DOHH2 (cell line): ENCODE measurements at regions not wholly inside any gene's neighbourhood (a gene's known extent, or its start where the extent isn't known, plus 50 kb on each side); places are given as distances from the start of the nearest gene placed in this dataset.
"Not testable (repeated sequence)": the region's sequence is repeated elsewhere in the genome, so short reads cannot be mapped to it uniquely, and the experiment has no call there.

Source experiments
- H3F3A ChIP-seq: fragments of 200-600 bp; sonication (generic), shearing (Covaris generic); 2 replicates; pipeline ENCODE4 v1.6.0; 2016; ENCODE audit warnings: antibody characterized with exemption, mild to moderate bottlenecking; ENCODE audit not compliant: control insufficient read depth, insufficient read depth
- H3K27ac ChIP-seq: fragments of 200-600 bp; sonication (generic); 2 replicates; pipeline ENCODE4 v1.5.1; 2014; ENCODE audit warnings: low read depth, mild to moderate bottlenecking, low read length, moderate library complexity
- H3K27me3 ChIP-seq: fragments of 200-600 bp; sonication (generic); 2 replicates; pipeline ENCODE4 v1.6.1; 2014; ENCODE audit warnings: mild to moderate bottlenecking, low read length, mixed read lengths; ENCODE audit not compliant: control insufficient read depth
- H3K36me3 ChIP-seq: fragments of 200-600 bp; sonication (generic); 2 replicates; pipeline ENCODE4 v1.6.1; 2014; ENCODE audit warnings: mild to moderate bottlenecking, low read length, moderate library complexity, mixed read lengths; ENCODE audit not compliant: control insufficient read depth
- H3K4me1 ChIP-seq: fragments of 200-600 bp; sonication (generic); 2 replicates; pipeline ENCODE4 v1.6.1; 2014; ENCODE audit warnings: mild to moderate bottlenecking, low read length, mixed read lengths; ENCODE audit not compliant: control insufficient read depth
- H3K4me2 ChIP-seq: fragments of 200-600 bp; sonication (generic); 2 replicates; pipeline ENCODE4 v1.6.0; 2014; ENCODE audit warnings: mild to moderate bottlenecking, low read length, moderate library complexity
- H3K4me3 ChIP-seq: fragments of 200-600 bp; sonication (generic); 2 replicates; pipeline ENCODE4 v1.5.1; 2014; ENCODE audit warnings: mild to moderate bottlenecking, low read length, mixed read lengths
- H3K79me2 ChIP-seq: fragments of 200-600 bp; sonication (generic); 2 replicates; pipeline ENCODE4 v1.6.1; 2014; ENCODE audit warnings: mild to moderate bottlenecking, low read length, mixed read lengths; ENCODE audit not compliant: control insufficient read depth
- H3K9me2 ChIP-seq: fragments of 200-600 bp; sonication (generic); replicated peaks from 2 replicates; pipeline ENCODE4 v1.6.1; 2014; ENCODE audit warnings: mild to moderate bottlenecking, low read length, mixed read lengths; ENCODE audit not compliant: control insufficient read depth
- H3K9me3 ChIP-seq: fragments of 200-600 bp; sonication (generic); 2 replicates; pipeline ENCODE4 v1.6.1; 2014; ENCODE audit warnings: antibody characterized with exemption, low read length, mixed read lengths; ENCODE audit not compliant: control insufficient read depth, insufficient read depth
- H4K20me1 ChIP-seq: fragments of 200-600 bp; sonication (generic); 2 replicates; pipeline ENCODE4 v1.6.0; 2014; ENCODE audit warnings: low read depth, mild to moderate bottlenecking, antibody characterized with exemption, low read length, moderate library complexity; ENCODE audit not compliant: control insufficient read depth, insufficient read depth
- EZH2phosphoT487 ChIP-seq: fragments of 200-600 bp; sonication (generic); IDR thresholded peaks from 2 replicates; pipeline ENCODE4 v1.6.1; 2017; ENCODE audit warnings: borderline replicate concordance, mild to moderate bottlenecking, antibody characterized with exemption, low read length, moderate library complexity, mixed read lengths
- TF ChIP-seq, protein P1 (sequence below): fragments of 200-600 bp; sonication (generic); IDR thresholded peaks from one replicate; pipeline ENCODE4 v1.5.1; 2014; ENCODE audit warnings: antibody characterized with exemption, mild to moderate bottlenecking, low read depth, low read length; ENCODE audit not compliant: poor library complexity, severe bottlenecking

- no peaks in the 10 kb centered on the region for H3K4me1 ChIP-seq
- no peak overlapping the region for H3K4me3 ChIP-seq
- no peaks in the 10 kb centered on the region for H3K9me3 ChIP-seq
- H4K20me1 ChIP-seq, result no peaks in the 10 kb centered on the region
- H3F3A ChIP-seq, result no peaks in the 10 kb centered on the region
- H3K27me3 ChIP-seq, result no peaks in the 10 kb centered on the region
- TF ChIP-seq EZH2phosphoT487, result no peak
- TF ChIP-seq, protein P1, sequence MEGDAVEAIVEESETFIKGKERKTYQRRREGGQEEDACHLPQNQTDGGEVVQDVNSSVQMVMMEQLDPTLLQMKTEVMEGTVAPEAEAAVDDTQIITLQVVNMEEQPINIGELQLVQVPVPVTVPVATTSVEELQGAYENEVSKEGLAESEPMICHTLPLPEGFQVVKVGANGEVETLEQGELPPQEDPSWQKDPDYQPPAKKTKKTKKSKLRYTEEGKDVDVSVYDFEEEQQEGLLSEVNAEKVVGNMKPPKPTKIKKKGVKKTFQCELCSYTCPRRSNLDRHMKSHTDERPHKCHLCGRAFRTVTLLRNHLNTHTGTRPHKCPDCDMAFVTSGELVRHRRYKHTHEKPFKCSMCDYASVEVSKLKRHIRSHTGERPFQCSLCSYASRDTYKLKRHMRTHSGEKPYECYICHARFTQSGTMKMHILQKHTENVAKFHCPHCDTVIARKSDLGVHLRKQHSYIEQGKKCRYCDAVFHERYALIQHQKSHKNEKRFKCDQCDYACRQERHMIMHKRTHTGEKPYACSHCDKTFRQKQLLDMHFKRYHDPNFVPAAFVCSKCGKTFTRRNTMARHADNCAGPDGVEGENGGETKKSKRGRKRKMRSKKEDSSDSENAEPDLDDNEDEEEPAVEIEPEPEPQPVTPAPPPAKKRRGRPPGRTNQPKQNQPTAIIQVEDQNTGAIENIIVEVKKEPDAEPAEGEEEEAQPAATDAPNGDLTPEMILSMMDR, result no peak
- H3K4me2 ChIP-seq, result no peak overlapping the region
- no peaks in the 10 kb centered on the region for H3K79me2 ChIP-seq
- H3K9me2 ChIP-seq, result no peaks in the 10 kb centered on the region
- H3K27ac ChIP-seq, result no peak overlapping the region
- no peaks in the 10 kb centered on the region for H3K36me3 ChIP-seq
Measured at GRCh38 chr9:25119041-25119440, 559.2 kb downstream of the TUSC1 start.

GRCh38 chr9:25117791-25118190 lies 560.5 kb downstream of the TUSC1 start:
- TF ChIP-seq, protein P1, result no peak
- no peak for TF ChIP-seq EZH2phosphoT487
- H3K79me2 ChIP-seq, result no peaks in the 10 kb centered on the region
- H3K27ac ChIP-seq, result no peak overlapping the region
- H4K20me1 ChIP-seq, result no peaks in the 10 kb centered on the region
- no peaks in the 10 kb centered on the region for H3K36me3 ChIP-seq
- H3K9me2 ChIP-seq, result no peaks in the 10 kb centered on the region
- H3K4me2 ChIP-seq, result no peak overlapping the region
- no peaks in the 10 kb centered on the region for H3K27me3 ChIP-seq
- H3F3A ChIP-seq, result no peaks in the 10 kb centered on the region
- H3K9me3 ChIP-seq, result no peaks in the 10 kb centered on the region
- H3K4me3 ChIP-seq, result no peak overlapping the region
- no peaks in the 10 kb centered on the region for H3K4me1 ChIP-seq

GRCh38 chr9:25102204-25102603 lies 556.5 kb upstream of the IZUMO3 start:
- H3K4me2 ChIP-seq, H3K79me2 ChIP-seq, H3K4me3 ChIP-seq, H3K27me3 ChIP-seq, H3K36me3 ChIP-seq, H3K4me1 ChIP-seq, H3K9me3 ChIP-seq, H4K20me1 ChIP-seq, H3K9me2 ChIP-seq, H3F3A ChIP-seq, H3K27ac ChIP-seq: not testable (repeated sequence)

DNA sequence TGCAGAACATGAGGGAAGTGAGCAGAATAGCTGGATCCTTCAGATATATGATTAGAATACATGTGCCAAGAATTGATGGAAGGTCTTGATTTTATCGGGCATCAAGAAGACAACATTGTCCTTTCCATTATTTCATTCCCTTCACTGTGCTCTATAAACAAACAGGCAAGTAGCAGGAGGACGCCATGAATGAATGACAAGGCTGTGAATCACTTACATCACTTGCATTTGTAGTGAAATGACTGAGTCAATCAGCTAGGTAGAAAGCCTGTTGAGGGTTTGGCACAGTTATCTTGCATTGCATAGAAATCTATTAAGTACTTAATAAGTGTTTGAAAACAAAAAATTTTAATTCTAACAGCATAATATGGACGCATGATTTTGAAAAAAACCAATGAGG lies 548.8 kb upstream of the IZUMO3 start:
- H3K4me3 ChIP-seq, result no peak overlapping the region
- H3K4me2 ChIP-seq, result no peak overlapping the region
- H3K27me3 ChIP-seq, result no peaks in the 10 kb centered on the region
- H3K79me2 ChIP-seq, result no peaks in the 10 kb centered on the region
- H4K20me1 ChIP-seq, result no peaks in the 10 kb centered on the region
- no peaks in the 10 kb centered on the region for H3K36me3 ChIP-seq
- no peaks in the 10 kb centered on the region for H3K9me2 ChIP-seq
- no peaks in the 10 kb centered on the region for H3F3A ChIP-seq
- H3K9me3 ChIP-seq, result no peaks in the 10 kb centered on the region
- TF ChIP-seq, protein P1, result no peak
- no peak for TF ChIP-seq EZH2phosphoT487
- no peaks in the 10 kb centered on the region for H3K4me1 ChIP-seq
- H3K27ac ChIP-seq, result no peak overlapping the region
